ENCODE measurements at regions not wholly inside any gene's neighbourhood (a gene's known extent, or its start where the extent isn't known, plus 50 kb on each side); places are given as distances from the start of the nearest gene placed in this dataset.

GRCh38 chr5:67617051-67617450, 420.5 kb upstream of the CD180 start:
- H3K27me3 Mint-ChIP-seq (ENCODE audit: low read depth), result peaks cover 4% of the 10 kb centered on the region
- H3K4me1 Mint-ChIP-seq (ENCODE audit: low read depth), result no peaks in the 10 kb centered on the region
- H3K4me3 Mint-ChIP-seq, result no peak overlapping the region
- no peak overlapping the region for H3K27ac Mint-ChIP-seq
- no peaks in the 10 kb centered on the region for H3K9me3 Mint-ChIP-seq
- no peak for DNase-seq (ENCODE audit: low spot score)
- no peaks in the 10 kb centered on the region for H3K36me3 Mint-ChIP-seq (ENCODE audit: low read depth)

GRCh38 chr5:67612961-67613360, 416.4 kb upstream of the CD180 start:
- Mint-ChIP-seq H3K4me1 (ENCODE audit: low read depth) (no peaks in the 10 kb centered on the region), H3K27me3 (ENCODE audit: low read depth) (peaks cover 4% of the 10 kb centered on the region), H3K4me3 (no peak overlapping the region), H3K9me3 (no peaks in the 10 kb centered on the region), H3K36me3 (ENCODE audit: low read depth) (no peaks in the 10 kb centered on the region), H3K27ac (no peak overlapping the region)
- no peak for DNase-seq (ENCODE audit: low spot score)

- Mint-ChIP-seq H3K27me3 (ENCODE audit: low read depth) (peaks cover 4% of the 10 kb centered on the region), H3K36me3 (ENCODE audit: low read depth) (no peaks in the 10 kb centered on the region), H3K4me1 (ENCODE audit: low read depth) (no peaks in the 10 kb centered on the region), H3K9me3 (no peaks in the 10 kb centered on the region), H3K27ac (no peak overlapping the region), H3K4me3 (no peak overlapping the region)
- no peak for DNase-seq (ENCODE audit: low spot score)
These were observed 413.8 kb upstream of the CD180 start for GRCh38 chr5:67610186-67610912.

GRCh38 chr5:67607958-67608357, 411.4 kb upstream of the CD180 start:
- H3K4me1 Mint-ChIP-seq (ENCODE audit: low read depth), result no peaks in the 10 kb centered on the region
- H3K27ac Mint-ChIP-seq, result no peak overlapping the region
- DNase-seq (ENCODE audit: low spot score), result no peak
- no peaks in the 10 kb centered on the region for H3K27me3 Mint-ChIP-seq (ENCODE audit: low read depth)
- no peak overlapping the region for H3K4me3 Mint-ChIP-seq
- peaks cover 1% of the 10 kb centered on the region for H3K9me3 Mint-ChIP-seq
- no peaks in the 10 kb centered on the region for H3K36me3 Mint-ChIP-seq (ENCODE audit: low read depth)

- Mint-ChIP-seq H3K27ac (no peak overlapping the region), H3K9me3 (peaks cover 12% of the 10 kb centered on the region), H3K27me3 (ENCODE audit: low read depth) (no peaks in the 10 kb centered on the region), H3K4me1 (ENCODE audit: low read depth) (no peaks in the 10 kb centered on the region), H3K4me3 (no peak overlapping the region), H3K36me3 (ENCODE audit: low read depth) (no peaks in the 10 kb centered on the region)
- no peak for DNase-seq (ENCODE audit: low spot score)
These were observed 410.0 kb upstream of the CD180 start for GRCh38 chr5:67606586-67606947.

GRCh38 chr5:67605730-67606585, 409.4 kb upstream of the CD180 start:
- no peak overlapping the region for H3K4me3 Mint-ChIP-seq
- H3K9me3 Mint-ChIP-seq, result peaks cover 12% of the 10 kb centered on the region

GRCh38 chr5:67591491-67591890, 394.9 kb upstream of the CD180 start:
- Mint-ChIP-seq H3K9me3 (no peaks in the 10 kb centered on the region), H3K27me3 (ENCODE audit: low read depth) (peaks cover 2% of the 10 kb centered on the region)

More at GRCh38 chr5:67605730-67606585, 409.4 kb upstream of the CD180 start:
- no peak overlapping the region for H3K27ac Mint-ChIP-seq
- no peak for DNase-seq (ENCODE audit: low spot score)
- H3K4me1 Mint-ChIP-seq (ENCODE audit: low read depth), result no peaks in the 10 kb centered on the region
- no peaks in the 10 kb centered on the region for H3K36me3 Mint-ChIP-seq (ENCODE audit: low read depth)
- H3K27me3 Mint-ChIP-seq (ENCODE audit: low read depth), result no peaks in the 10 kb centered on the region

GRCh38 chr5:67588389-67588788, 391.8 kb upstream of the CD180 start:
- Mint-ChIP-seq H3K27ac (no peak overlapping the region), H3K4me3 (no peak overlapping the region), H3K27me3 (ENCODE audit: low read depth) (peaks cover 2% of the 10 kb centered on the region), H3K9me3 (no peaks in the 10 kb centered on the region), H3K4me1 (ENCODE audit: low read depth) (peaks cover 2% of the 10 kb centered on the region), H3K36me3 (ENCODE audit: low read depth) (no peaks in the 10 kb centered on the region)
- no peak for DNase-seq (ENCODE audit: low spot score)

More at GRCh38 chr5:67591491-67591890, 394.9 kb upstream of the CD180 start:
- Mint-ChIP-seq H3K27ac (no peak overlapping the region), H3K36me3 (ENCODE audit: low read depth) (no peaks in the 10 kb centered on the region), H3K4me3 (no peak overlapping the region), H3K4me1 (ENCODE audit: low read depth) (peaks cover 2% of the 10 kb centered on the region)
- DNase-seq (ENCODE audit: low spot score), result no peak

- Mint-ChIP-seq H3K27ac (no peak overlapping the region), H3K27me3 (ENCODE audit: low read depth) (no peaks in the 10 kb centered on the region), H3K4me3 (no peak overlapping the region), H3K9me3 (no peaks in the 10 kb centered on the region), H3K36me3 (ENCODE audit: low read depth) (no peaks in the 10 kb centered on the region), H3K4me1 (ENCODE audit: low read depth) (no peaks in the 10 kb centered on the region)
- no peak for DNase-seq (ENCODE audit: low spot score)
These were observed 384.6 kb upstream of the CD180 start for GRCh38 chr5:67581203-67581602.

- Mint-ChIP-seq H3K4me1 (ENCODE audit: low read depth) (no peaks in the 10 kb centered on the region), H3K9me3 (peaks cover 7% of the 10 kb centered on the region), H3K36me3 (ENCODE audit: low read depth) (no peaks in the 10 kb centered on the region), H3K27me3 (ENCODE audit: low read depth) (no peaks in the 10 kb centered on the region), H3K27ac (no peak overlapping the region), H3K4me3 (no peak overlapping the region)
- DNase-seq (ENCODE audit: low spot score), result no peak
These were observed 381.4 kb upstream of the CD180 start for GRCh38 chr5:67578011-67578410.

- Mint-ChIP-seq H3K36me3 (ENCODE audit: low read depth) (no peaks in the 10 kb centered on the region), H3K9me3 (peaks cover 7% of the 10 kb centered on the region), H3K27ac (no peak overlapping the region), H3K4me3 (no peak overlapping the region), H3K27me3 (ENCODE audit: low read depth) (no peaks in the 10 kb centered on the region), H3K4me1 (ENCODE audit: low read depth) (no peaks in the 10 kb centered on the region)
- DNase-seq (ENCODE audit: low spot score), result no peak
These were observed 380.8 kb upstream of the CD180 start for GRCh38 chr5:67577424-67577823.

- Mint-ChIP-seq H3K4me1 (ENCODE audit: low read depth) (no peaks in the 10 kb centered on the region), H3K27me3 (ENCODE audit: low read depth) (no peaks in the 10 kb centered on the region), H3K27ac (no peak overlapping the region), H3K4me3 (no peak overlapping the region), H3K36me3 (ENCODE audit: low read depth) (no peaks in the 10 kb centered on the region), H3K9me3 (peaks cover 7% of the 10 kb centered on the region)
- no peak for DNase-seq (ENCODE audit: low spot score)
These were observed 379.5 kb upstream of the CD180 start for GRCh38 chr5:67576112-67576511.

- Mint-ChIP-seq H3K36me3 (ENCODE audit: low read depth) (no peaks in the 10 kb centered on the region), H3K27me3 (ENCODE audit: low read depth) (no peaks in the 10 kb centered on the region), H3K27ac (no peak overlapping the region), H3K4me1 (ENCODE audit: low read depth) (no peaks in the 10 kb centered on the region), H3K4me3 (no peak overlapping the region), H3K9me3 (peaks cover 7% of the 10 kb centered on the region)
- no peak for DNase-seq (ENCODE audit: low spot score)
These were observed 378.5 kb upstream of the CD180 start for GRCh38 chr5:67575087-67575486.

GRCh38 chr5:67561151-67561932, 364.7 kb upstream of the CD180 start:
- Mint-ChIP-seq H3K36me3 (ENCODE audit: low read depth) (no peaks in the 10 kb centered on the region), H3K4me3 (no peak overlapping the region), H3K27me3 (ENCODE audit: low read depth) (no peaks in the 10 kb centered on the region), H3K9me3 (no peaks in the 10 kb centered on the region), H3K27ac (no peak overlapping the region), H3K4me1 (ENCODE audit: low read depth) (no peaks in the 10 kb centered on the region)
- no peak for DNase-seq (ENCODE audit: low spot score)

Measured in T-helper 2 cell treated with Interferon-gamma antibody and Interleukin-4, amounts not matched to agents 5 μg/mL and 100 μg/mL, for 36 hours (primary cell).